Skeletal muscle satellite cell (primary cell): ENCODE measurements at regions not wholly inside any gene's neighbourhood (a gene's known extent, or its start where the extent isn't known, plus 50 kb on each side); places are given as distances from the start of the nearest gene placed in this dataset.

Source experiments
- H3K27me3 ChIP-seq: 2 replicates; pipeline ENCODE4 v1.7.0; 2013; ENCODE audit warnings: low read length; ENCODE audit not compliant: control insufficient read depth, insufficient read depth
- H3K36me3 ChIP-seq: 2 replicates; pipeline ENCODE4 v1.7.0; 2013; ENCODE audit warnings: mild to moderate bottlenecking, control low read depth, low read length; ENCODE audit not compliant: insufficient read depth
- H3K4me1 ChIP-seq: 2 replicates; pipeline ENCODE4 v1.7.0; 2013; ENCODE audit warnings: low read length; ENCODE audit not compliant: control insufficient read depth, insufficient read depth
- H3K4me2 ChIP-seq: 2 replicates; pipeline ENCODE4 v1.7.0; 2013; ENCODE audit warnings: mild to moderate bottlenecking, low read length
- H3K4me3 ChIP-seq: 2 replicates; pipeline ENCODE4 v1.7.0; 2013; ENCODE audit warnings: low read length
- H3K9ac ChIP-seq: 2 replicates; pipeline ENCODE4 v1.7.0; 2013; ENCODE audit warnings: mild to moderate bottlenecking, low read depth, low read length, moderate library complexity
- H3K9me3 ChIP-seq: replicated peaks from 2 replicates; pipeline ENCODE4 v1.7.0; 2013; ENCODE audit warnings: mild to moderate bottlenecking, control low read depth, low read length

DNA sequence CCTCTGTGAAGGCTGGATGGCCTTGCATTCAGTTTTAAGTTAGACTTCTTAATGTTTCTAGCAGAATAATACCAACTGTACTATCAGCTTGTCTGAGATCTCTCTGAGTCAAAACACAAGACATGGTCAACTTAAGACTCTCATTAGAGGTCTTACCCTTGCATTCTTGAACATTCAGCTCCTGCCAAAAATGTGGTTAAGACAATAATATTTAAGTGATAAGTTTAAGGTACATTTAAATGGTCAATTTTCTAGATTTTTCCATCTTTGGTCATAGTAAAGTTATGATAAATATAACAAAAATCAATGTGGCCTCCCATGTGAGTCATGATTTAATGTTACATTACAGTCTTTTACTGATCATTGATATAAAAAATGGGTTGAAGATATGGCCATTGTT is 75.0 kb downstream of the NR2F1 start:
- Histone ChIP-seq H3K27me3 (no peaks in the 10 kb centered on the region), H3K36me3 (no peaks in the 10 kb centered on the region), H3K4me1 (peaks cover 12% of the 10 kb centered on the region), H3K4me3 (no peak overlapping the region), H3K9ac (no peak overlapping the region), H3K4me2 (peak overlapping the region; percentile 16), H3K9me3 (no peaks in the 10 kb centered on the region)

DNA sequence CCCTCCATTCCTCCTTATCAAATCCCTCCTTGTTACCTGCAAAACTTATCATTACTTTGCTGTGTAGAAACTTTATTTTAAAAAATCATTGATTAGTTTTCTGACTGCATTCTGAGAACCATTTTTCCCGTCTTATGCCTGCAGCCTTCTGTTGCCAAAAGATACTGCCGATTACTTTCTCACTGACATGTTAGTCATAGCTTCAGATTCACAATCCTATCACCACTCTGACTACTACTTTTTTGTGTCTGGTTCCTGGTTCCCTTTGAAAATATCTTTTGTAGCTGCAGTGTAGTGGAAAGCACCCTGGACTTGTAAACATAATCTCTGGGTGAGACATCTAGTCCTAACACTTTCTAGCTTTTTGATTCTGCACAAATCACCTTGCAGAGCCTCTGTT is 71.7 kb downstream of the NR2F1 start:
- Histone ChIP-seq H3K36me3 (no peaks in the 10 kb centered on the region), H3K27me3 (no peaks in the 10 kb centered on the region), H3K9ac (no peak overlapping the region), H3K4me1 (peaks cover 12% of the 10 kb centered on the region), H3K9me3 (no peaks in the 10 kb centered on the region), H3K4me2 (no peak overlapping the region), H3K4me3 (no peak overlapping the region)

GRCh38 chr5:93653716-93654115 is 70.7 kb downstream of the NR2F1 start:
- peaks cover 12% of the 10 kb centered on the region for H3K4me1 ChIP-seq
- H3K27me3 ChIP-seq = no peaks in the 10 kb centered on the region
- H3K4me3 ChIP-seq = no peak overlapping the region
- H3K9ac ChIP-seq = no peak overlapping the region
- H3K36me3 ChIP-seq = no peaks in the 10 kb centered on the region
- no peaks in the 10 kb centered on the region for H3K9me3 ChIP-seq
- no peak overlapping the region for H3K4me2 ChIP-seq

- no peaks in the 10 kb centered on the region for H3K36me3 ChIP-seq
- H3K4me2 ChIP-seq = no peak overlapping the region
- no peak overlapping the region for H3K4me3 ChIP-seq
These were observed 66.3 kb downstream of the NR2F1 start for GRCh38 chr5:93649234-93649900.

GRCh38 chr5:93644760-93645159 is 61.7 kb downstream of the NR2F1 start:
- no peaks in the 10 kb centered on the region for H3K4me1 ChIP-seq
- no peak overlapping the region for H3K4me2 ChIP-seq
- no peak overlapping the region for H3K4me3 ChIP-seq
- no peaks in the 10 kb centered on the region for H3K36me3 ChIP-seq
- no peaks in the 10 kb centered on the region for H3K9me3 ChIP-seq
- H3K27me3 ChIP-seq = no peaks in the 10 kb centered on the region
- no peak overlapping the region for H3K9ac ChIP-seq

More at GRCh38 chr5:93649234-93649900, 66.3 kb downstream of the NR2F1 start:
- Histone ChIP-seq H3K9me3 (no peaks in the 10 kb centered on the region), H3K4me1 (no peaks in the 10 kb centered on the region), H3K27me3 (no peaks in the 10 kb centered on the region), H3K9ac (no peak overlapping the region)
